OCI-LY7 (cell line): ENCODE measurements at regions not wholly inside any gene's neighbourhood (a gene's known extent, or its start where the extent isn't known, plus 50 kb on each side); places are given as distances from the start of the nearest gene placed in this dataset.

ENCODE experiments used
- EZH2phosphoT487 ChIP-seq: fragments of 200-600 bp; sonication (generic); IDR thresholded peaks from 2 replicates; pipeline ENCODE4 v1.6.1; 2018; ENCODE audit warnings: low read depth, borderline replicate concordance, mild to moderate bottlenecking, mixed run types, antibody characterized with exemption, low read length, moderate library complexity, mixed read lengths
- TF ChIP-seq, protein P1 (sequence below): fragments of 200-600 bp; sonication (generic); conservative IDR thresholded peaks from 2 replicates; pipeline ENCODE4 v1.5.1; 2014; ENCODE audit warnings: mild to moderate bottlenecking, antibody characterized with exemption, low read length, moderate library complexity, mixed read lengths

DNA sequence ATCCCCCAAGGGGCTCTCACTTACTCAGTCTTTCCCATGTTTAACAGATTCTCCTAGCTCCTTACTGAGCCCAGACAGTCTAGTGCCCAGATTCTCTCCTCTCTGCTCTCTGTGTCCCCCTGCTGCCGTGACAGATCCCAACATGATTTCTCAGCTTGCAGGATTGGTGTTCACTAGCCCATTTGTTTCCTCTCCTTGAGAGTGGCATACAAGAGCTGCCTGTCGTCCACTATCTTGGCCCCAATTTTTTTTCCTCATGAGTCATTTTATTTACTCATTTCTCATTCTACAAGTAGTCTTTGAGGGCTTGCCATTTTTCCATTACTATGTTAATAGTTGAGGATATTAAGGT, 199.9 kb upstream of the FN1 start:
- TF ChIP-seq, protein P1, sequence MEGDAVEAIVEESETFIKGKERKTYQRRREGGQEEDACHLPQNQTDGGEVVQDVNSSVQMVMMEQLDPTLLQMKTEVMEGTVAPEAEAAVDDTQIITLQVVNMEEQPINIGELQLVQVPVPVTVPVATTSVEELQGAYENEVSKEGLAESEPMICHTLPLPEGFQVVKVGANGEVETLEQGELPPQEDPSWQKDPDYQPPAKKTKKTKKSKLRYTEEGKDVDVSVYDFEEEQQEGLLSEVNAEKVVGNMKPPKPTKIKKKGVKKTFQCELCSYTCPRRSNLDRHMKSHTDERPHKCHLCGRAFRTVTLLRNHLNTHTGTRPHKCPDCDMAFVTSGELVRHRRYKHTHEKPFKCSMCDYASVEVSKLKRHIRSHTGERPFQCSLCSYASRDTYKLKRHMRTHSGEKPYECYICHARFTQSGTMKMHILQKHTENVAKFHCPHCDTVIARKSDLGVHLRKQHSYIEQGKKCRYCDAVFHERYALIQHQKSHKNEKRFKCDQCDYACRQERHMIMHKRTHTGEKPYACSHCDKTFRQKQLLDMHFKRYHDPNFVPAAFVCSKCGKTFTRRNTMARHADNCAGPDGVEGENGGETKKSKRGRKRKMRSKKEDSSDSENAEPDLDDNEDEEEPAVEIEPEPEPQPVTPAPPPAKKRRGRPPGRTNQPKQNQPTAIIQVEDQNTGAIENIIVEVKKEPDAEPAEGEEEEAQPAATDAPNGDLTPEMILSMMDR = no peak
- TF ChIP-seq EZH2phosphoT487 = no peak
